NCI-H2107 (cell line): ENCODE measurements at regions not wholly inside any gene's neighbourhood (a gene's known extent, or its start where the extent isn't known, plus 50 kb on each side); places are given as distances from the start of the nearest gene placed in this dataset.
A peak's percentile ranks its signal among the peaks of the same experiment; 100 is the strongest.

ENCODE experiments used
- DNase-seq: peaks from one replicate; lab custom pipeline; 2025; lab: John Stamatoyannopoulos, UW

DNA sequence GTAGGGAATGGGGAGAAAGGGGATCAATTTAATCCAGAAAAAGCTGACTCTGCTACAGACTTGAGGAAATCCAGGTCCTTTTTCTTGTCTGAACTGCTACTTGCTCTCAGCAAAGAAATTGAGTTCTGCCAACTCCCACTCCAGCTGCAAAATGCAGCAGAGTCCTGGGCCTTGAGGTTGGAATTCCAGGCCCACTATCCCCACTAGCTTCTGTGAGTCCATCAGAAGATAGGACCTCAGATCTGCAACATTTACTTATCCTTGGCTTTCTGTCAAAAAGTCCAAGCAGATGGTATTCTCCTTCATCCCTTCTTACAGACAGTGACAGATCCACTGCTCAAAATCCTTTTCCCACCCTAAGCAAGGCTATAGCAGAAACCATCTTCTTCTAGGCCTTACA is 219.2 kb downstream of the ARHGAP12 start:
- no peak for DNase-seq

GRCh38 chr10:31709028-31709427 is 219.6 kb downstream of the ARHGAP12 start:
- DNase-seq = no peak

GRCh38 chr10:31708474-31708873 is 220.2 kb downstream of the ARHGAP12 start:
- no peak for DNase-seq

DNA sequence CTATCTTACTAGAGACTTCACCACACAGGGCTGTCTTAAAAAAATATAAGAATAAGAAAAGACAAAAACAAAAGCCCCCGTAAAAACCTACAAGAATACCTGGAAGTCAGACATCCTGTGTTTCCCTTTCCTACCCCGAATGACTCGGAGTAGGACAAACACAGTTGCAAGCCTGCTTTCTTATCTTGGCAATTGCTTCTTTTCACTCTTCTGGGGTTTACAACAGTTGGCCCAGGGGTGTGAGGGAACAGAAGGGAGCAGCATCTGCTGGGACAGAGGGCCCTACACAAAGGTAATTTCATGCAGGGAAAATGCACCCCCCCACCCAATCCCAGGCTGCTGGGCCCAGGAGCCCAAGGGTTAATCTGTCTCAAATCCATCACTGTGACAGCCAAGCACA is 220.6 kb downstream of the ARHGAP12 start:
- no peak for DNase-seq

DNA sequence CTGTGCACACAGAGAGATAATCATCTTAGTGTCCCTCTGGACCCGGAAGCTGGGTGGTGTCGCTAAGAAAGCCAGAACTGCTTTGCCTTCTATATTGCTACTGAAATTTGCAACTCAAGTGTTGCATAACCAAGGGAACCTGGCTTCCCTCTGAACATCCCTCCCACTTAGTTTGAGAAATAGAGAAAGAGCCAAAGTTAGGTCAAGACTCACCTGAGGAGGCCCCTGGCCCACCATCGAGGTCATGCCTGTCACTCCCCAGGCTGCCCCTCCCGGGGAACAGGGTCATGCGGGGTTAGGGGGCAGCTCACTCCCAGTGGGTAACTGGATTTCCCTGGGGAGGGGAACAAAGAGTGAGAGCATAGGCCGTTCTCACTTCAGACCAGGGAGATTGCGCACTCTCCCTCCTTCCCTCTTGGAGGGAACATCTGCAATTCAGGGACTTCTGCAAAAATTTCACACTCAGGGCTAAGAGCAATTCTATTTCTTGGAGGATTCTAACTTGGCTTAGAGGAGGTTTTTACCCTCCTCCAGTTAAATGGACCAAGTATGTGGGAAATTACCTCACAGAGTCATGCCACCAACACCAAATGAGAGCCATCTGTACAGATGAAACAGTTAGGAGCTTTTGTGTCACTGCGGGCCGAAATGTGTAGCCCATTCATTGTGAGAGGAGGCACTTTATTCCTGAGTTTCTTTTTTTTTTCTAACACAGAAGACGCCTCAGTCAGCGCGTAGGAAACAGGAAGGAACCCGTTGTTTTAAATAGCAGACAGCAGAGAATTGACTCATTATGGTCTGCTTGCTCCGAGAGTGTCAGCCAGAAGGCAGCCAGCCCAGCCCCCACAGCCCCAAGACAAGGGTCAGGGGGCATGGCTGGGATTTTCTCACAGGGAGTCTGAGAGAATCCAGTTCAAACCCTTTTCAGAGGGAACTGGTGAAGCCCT is 221.3 kb downstream of the ARHGAP12 start:
- no peak for DNase-seq

DNA sequence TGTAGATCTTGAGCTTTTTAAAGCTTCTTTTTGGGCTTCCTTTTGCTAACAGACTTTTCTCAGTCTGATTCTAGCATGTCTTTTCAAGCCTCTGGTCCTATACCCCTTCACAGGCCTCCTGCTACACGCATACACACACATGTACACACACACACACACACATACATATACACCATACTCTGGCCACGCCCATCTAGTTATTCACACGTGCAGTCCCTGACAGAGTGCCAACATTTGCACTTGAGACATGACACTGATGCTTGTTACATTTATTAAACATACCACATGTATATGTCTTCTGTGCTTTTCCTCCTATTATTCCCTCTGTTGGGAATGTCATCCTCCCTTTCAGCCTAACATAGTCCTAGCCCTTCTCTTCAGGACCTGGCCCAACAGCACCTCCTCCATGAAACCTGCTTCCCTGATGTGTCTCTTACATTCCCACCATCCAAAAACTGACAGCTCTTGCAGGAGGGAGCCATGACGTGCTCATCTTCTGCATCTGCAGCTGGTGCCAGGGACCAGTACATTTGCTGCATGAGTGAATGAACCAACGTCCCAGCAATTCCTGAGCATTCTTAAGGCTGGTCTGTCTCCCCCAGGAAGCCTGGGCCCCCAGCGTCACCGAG is 222.1 kb downstream of the ARHGAP12 start:
- DNase-seq = no peak

- no peak for DNase-seq
Measured at GRCh38 chr10:31705136-31705535, 223.5 kb downstream of the ARHGAP12 start.

- DNase-seq = no peak
Measured at GRCh38 chr10:31704195-31704594, 224.4 kb downstream of the ARHGAP12 start.

DNA sequence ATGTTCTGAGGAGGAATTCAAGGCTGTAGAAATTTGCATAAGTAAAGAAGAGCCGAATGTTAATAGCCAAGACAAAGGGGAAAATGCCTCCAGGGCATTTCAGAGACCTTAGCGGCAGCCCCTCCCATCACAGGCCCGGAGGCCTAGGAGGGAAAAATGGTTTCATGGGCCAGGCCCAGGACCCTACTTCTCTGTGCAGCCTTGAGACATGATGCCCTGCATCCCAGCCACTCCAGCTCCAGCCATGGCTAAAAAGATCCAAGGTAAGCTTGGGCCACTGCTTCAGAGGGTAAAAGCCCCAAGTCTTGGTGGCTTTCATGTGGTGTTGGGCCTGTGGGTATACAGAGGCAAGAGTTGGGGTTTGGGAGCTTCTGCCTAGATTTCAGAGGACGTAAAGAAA is 225.7 kb downstream of the ARHGAP12 start:
- DNase-seq = no peak

GRCh38 chr10:31702005-31702404 is 226.6 kb downstream of the ARHGAP12 start:
- no peak for DNase-seq

DNA sequence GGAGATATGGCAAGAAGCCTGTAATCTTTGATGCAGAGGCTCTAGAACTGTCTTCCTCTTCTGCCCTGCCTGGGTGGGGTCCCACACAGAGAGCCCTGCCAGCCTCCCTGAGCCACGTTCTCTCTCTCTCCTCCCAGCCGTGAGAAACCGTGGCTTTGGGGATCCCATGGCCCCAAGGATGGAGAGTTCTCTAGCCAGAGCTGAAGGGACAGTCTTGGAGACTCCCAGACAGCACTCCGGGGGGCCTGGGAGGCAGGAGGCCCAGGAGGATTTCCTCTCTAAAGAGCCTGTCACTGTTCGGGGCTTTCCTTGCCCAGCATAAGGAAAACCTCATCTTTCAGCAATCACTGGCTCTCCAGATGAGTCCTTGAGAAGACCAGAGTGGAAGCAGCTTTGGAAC is 227.1 kb downstream of the ARHGAP12 start:
- DNase-seq = no peak

DNA sequence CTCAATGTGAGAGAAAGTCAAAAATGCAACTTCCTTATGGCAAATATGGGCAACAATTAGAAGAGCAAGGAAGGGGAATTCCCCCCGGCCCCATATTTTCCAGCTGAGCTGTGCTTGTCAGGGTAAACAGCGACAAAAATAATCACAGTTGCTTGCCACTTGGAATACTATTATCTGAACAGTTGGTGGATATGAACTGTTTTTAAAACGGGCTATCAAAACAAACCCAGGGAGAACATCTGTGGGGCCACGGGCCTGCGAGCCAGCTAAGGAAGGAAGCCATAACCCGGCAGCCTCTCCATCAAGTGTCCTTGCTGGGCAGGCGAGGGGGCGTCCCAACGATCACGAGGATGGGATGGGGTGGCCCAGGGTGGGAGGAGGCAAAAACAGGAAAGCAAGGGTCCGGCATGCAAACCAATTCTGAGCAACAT is 228.4 kb downstream of the ARHGAP12 start:
- DNase-seq = no peak

- no peak for DNase-seq
Measured at GRCh38 chr10:31698181-31698830, 230.3 kb downstream of the ARHGAP12 start.

- peak; percentile 1 for DNase-seq
Measured at GRCh38 chr10:31697271-31698180, 231.1 kb downstream of the ARHGAP12 start.

- no peak for DNase-seq
Measured at GRCh38 chr10:31694929-31695837, 233.4 kb downstream of the ARHGAP12 start.

DNA sequence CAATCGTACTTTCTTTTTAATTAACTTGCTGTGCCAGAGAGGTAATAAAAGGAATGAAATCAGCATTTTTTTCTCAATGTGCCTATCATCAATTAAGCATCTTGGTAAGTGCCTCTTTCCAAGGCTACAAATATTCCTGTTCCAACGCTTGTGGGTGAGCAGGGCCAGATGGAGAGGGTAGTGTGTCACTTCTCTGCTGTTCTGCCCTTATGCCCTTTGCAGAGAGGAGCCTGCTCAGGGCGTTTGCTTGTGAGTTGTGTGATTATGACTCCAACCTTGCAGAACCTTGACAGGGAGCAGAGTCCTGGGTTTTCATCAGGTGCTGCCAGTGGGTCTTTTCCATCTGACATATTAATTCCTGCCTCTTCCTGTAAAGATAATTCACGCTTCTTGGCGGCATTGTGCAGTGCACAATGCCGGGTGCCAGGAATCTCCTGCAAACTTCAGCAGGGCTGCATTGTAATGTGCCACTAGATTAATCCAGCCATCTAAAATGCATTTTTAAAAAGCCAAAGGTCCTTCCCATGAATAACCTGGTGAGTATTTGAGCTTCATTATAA is 234.4 kb downstream of the ARHGAP12 start:
- DNase-seq = no peak

DNA sequence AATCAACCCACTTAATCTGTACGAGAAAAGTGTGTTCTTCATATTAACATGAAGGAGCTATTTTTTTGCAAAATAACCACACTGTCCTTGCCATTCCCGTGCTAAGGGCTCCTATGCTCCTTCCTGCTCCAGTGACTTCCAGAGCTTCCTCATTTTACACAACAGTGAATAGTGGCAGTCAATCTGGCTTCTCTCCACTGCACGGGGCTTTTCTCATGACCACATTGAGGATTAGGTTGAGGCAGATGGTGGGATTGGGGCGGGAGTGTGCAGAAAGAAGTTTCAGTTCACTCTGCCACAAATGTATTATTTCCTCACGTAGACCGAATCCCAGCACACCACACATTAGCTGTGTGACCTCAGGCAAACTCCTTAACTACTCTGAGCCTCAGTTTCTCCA is 235.1 kb downstream of the ARHGAP12 start:
- no peak for DNase-seq

DNA sequence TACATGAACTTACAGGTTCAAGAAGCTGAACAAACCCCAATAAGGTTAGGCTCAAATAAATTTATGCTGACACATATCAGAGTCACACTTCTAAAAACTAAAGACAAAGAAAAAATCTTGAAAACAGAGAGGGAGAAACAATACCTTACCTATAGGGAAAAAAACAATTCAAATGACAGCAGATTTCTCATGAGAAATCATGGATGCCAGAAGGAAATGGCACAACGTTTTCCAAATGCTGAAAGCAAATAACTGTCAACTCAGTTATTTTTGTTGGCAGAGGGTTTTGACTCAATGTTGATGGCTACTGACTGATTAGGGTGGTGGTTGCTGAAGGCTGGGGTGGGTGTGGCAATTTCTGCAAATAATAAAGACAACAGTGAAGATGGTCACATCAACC is 239.4 kb downstream of the ARHGAP12 start:
- no peak for DNase-seq

DNA sequence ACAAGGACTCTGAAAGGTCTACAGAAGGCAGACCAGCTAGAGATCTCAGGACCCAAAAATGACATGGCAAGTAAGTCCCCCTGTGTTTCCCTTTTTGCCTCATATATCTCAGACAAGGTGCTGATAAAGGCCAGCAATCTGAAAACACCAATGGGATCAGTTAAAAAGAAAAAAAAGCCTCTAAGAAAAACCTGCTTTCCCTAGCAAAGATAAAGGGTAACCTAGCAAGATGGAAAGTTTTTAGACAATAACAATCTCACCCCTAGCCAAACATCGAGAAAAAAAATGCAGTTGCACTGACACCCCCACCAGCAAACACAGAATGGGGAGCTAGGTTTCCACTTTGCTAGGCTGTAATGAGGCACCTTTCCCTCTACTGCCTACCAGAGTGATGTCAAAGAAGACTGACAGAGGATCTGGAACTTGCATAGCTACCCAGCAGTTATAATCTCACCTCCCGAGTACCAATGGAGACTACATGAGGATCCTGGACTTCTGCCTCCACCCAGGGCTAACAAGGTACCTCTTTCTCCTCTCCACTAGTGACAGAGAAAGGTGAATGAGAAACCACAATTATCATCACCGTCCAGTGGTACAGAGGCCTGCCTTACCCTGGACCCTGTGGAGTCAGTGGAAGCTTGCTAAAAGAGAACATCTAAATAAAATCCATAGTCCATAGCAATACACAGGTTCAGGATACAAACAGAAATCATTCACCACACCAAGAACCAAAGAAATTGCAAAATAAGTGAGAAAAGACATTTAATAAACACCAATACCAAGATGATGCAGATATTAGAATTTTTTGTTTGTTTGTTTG is 240.8 kb downstream of the ARHGAP12 start:
- DNase-seq = no peak

DNA sequence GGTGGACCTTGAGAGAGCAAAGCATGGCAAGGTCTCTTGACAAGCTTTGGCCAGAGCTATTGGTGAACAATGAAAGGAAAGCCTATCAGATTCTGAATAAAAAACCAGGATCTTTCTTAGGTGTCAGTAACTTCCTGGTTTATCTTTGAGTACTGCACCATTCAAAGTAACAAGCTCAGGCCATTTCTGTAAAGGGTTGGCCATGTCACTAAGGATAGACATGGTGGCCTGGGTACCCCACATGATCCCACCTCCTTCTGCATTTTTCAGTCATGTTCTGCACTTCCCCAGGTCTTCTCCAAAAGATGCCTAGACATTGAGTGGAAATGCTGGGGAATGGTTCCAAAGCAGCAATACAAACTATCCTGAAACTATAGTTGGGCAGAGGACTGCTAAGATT is 242.0 kb downstream of the ARHGAP12 start:
- no peak for DNase-seq
